SU-DHL-6 (cell line): ENCODE measurements at regions not wholly inside any gene's neighbourhood (a gene's known extent, or its start where the extent isn't known, plus 50 kb on each side); places are given as distances from the start of the nearest gene placed in this dataset.

ENCODE experiments used
- CTCF ChIP-seq: fragments of 200-600 bp; sonication (generic); IDR thresholded peaks from one replicate; pipeline ENCODE4 v1.5.1; 2017; ENCODE audit warnings: antibody characterized with exemption, mild to moderate bottlenecking, low read length, moderate library complexity; ENCODE audit not compliant: insufficient read depth, poor library complexity, severe bottlenecking
- EZH2phosphoT487 ChIP-seq: fragments of 200-600 bp; sonication (generic), shearing (Covaris generic); conservative IDR thresholded peaks from 2 replicates; pipeline ENCODE4 v1.6.1; 2018; ENCODE audit warnings: mild to moderate bottlenecking, antibody characterized with exemption, low read length, moderate library complexity, mixed read lengths

GRCh38 chr18:1394426-1394825, 489.8 kb downstream of the ADCYAP1 start:
- no peak for TF ChIP-seq CTCF
- TF ChIP-seq EZH2phosphoT487: no peak
